Embryonic facial prominence (tissue), 1 donor: ENCODE measurements at regions not wholly inside any gene's neighbourhood (a gene's known extent, or its start where the extent isn't known, plus 50 kb on each side); places are given as distances from the start of the nearest gene placed in this dataset.
"Not testable (repeated sequence)": the region's sequence is repeated elsewhere in the genome, so short reads cannot be mapped to it uniquely, and the experiment has no call there.

ENCODE experiments used
- DNase-seq: peaks from one replicate; pipeline ENCODE4 v3.0.0-alpha.2; 2016; ENCODE audit errors: extremely low spot score

- no peak for DNase-seq
Observed at GRCh38 chr1:184888505-184888904, 85.8 kb downstream of the NIBAN1 start.

- DNase-seq = no peak
Observed at GRCh38 chr1:184882957-184883815, 91.1 kb downstream of the NIBAN1 start.

- no peak for DNase-seq
Observed at GRCh38 chr1:184881941-184882913, 92.1 kb downstream of the NIBAN1 start.

GRCh38 chr1:184879876-184880557 lies 94.3 kb downstream of the NIBAN1 start:
- no peak for DNase-seq

- no peak for DNase-seq
Observed at GRCh38 chr1:184878602-184879001, 95.7 kb downstream of the NIBAN1 start.

GRCh38 chr1:184878002-184878401 lies 96.3 kb downstream of the NIBAN1 start:
- DNase-seq = peak; percentile 16

GRCh38 chr1:184876015-184876414 lies 98.3 kb downstream of the NIBAN1 start:
- not testable (repeated sequence) for DNase-seq

GRCh38 chr1:184875218-184875617 lies 99.1 kb downstream of the NIBAN1 start:
- no peak for DNase-seq

GRCh38 chr1:184870319-184870718 lies 104.0 kb downstream of the NIBAN1 start:
- DNase-seq = no peak

- DNase-seq = no peak
Observed at GRCh38 chr1:184867866-184868689, 106.2 kb downstream of the NIBAN1 start.

- DNase-seq = no peak
Observed at GRCh38 chr1:184866991-184867788, 107.1 kb downstream of the NIBAN1 start.

GRCh38 chr1:184866586-184866985 lies 107.7 kb downstream of the NIBAN1 start:
- DNase-seq = no peak

- DNase-seq = no peak
Observed at GRCh38 chr1:184865831-184866230, 108.5 kb downstream of the NIBAN1 start.

- no peak for DNase-seq
Observed at GRCh38 chr1:184861755-184862336, 107.2 kb upstream of the EDEM3 start.

- DNase-seq = no peak
Observed at GRCh38 chr1:184860985-184861754, 106.5 kb upstream of the EDEM3 start.

- no peak for DNase-seq
Observed at GRCh38 chr1:184860535-184860934, 105.9 kb upstream of the EDEM3 start.

GRCh38 chr1:184859381-184860105 lies 104.9 kb upstream of the EDEM3 start:
- DNase-seq = no peak

GRCh38 chr1:184858288-184858687 lies 103.6 kb upstream of the EDEM3 start:
- no peak for DNase-seq
